HL-60 (cell line): ENCODE measurements at regions not wholly inside any gene's neighbourhood (a gene's known extent, or its start where the extent isn't known, plus 50 kb on each side); places are given as distances from the start of the nearest gene placed in this dataset.

Source experiments
- DNase-seq, 2 experiments: peaks; one replicate each; pipeline ENCODE4 v3.0.0-alpha.2; 2010 to 2020; ENCODE audit warnings: low read depth in 1 of 2, low spot score in 1 of 2
- H3K27ac ChIP-seq: fragments of 250-450 bp; sonication (Bioruptor Pico); replicated peaks from 2 replicates; pipeline ENCODE4 v1.5.1; 2020; ENCODE audit warnings: mild to moderate bottlenecking, moderate library complexity
- H3K27me3 ChIP-seq: fragments of 250-450 bp; sonication (Bioruptor Pico); 2 replicates; pipeline ENCODE4 v1.5.1; 2021; ENCODE audit warnings: mild to moderate bottlenecking, moderate library complexity; ENCODE audit not compliant: insufficient read depth, poor library complexity, severe bottlenecking
- H3K4me3 ChIP-seq: replicated peaks from 2 replicates; pipeline ENCODE4 v1.5.1; 2011; ENCODE audit warnings: mild to moderate bottlenecking, control low read depth, low read length; ENCODE audit not compliant: insufficient read depth
- GABPA ChIP-seq: IDR thresholded peaks from 2 replicates; pipeline ENCODE4 v1.6.1; 2012; ENCODE audit warnings: low read depth
- POLR2AphosphoS5 ChIP-seq: IDR thresholded peaks from 2 replicates; pipeline ENCODE4 v1.6.1; 2012; ENCODE audit warnings: low read depth
- REST ChIP-seq: IDR thresholded peaks from 2 replicates; pipeline ENCODE4 v1.6.1; 2012; ENCODE audit warnings: low read depth; ENCODE audit not compliant: insufficient replicate concordance
- SPI1 ChIP-seq: IDR thresholded peaks from 2 replicates; pipeline ENCODE4 v1.6.1; 2012; ENCODE audit warnings: low read depth, mild to moderate bottlenecking, borderline replicate concordance
- TF ChIP-seq, protein P1 (sequence below): IDR thresholded peaks from one replicate; pipeline ENCODE4 v1.5.1; 2011; ENCODE audit warnings: low read length, control low read depth, inconsistent platforms; ENCODE audit not compliant: insufficient read depth

GRCh38 chr5:175214152-175214551, 229.8 kb downstream of the DRD1 start:
- Histone ChIP-seq H3K27ac (no peak overlapping the region), H3K4me3 (no peak overlapping the region), H3K27me3 (no peaks in the 10 kb centered on the region)
- TF ChIP-seq GABPA (no peak), REST (no peak), SPI1 (no peak), POLR2AphosphoS5 (no peak)
- TF ChIP-seq, protein P1, sequence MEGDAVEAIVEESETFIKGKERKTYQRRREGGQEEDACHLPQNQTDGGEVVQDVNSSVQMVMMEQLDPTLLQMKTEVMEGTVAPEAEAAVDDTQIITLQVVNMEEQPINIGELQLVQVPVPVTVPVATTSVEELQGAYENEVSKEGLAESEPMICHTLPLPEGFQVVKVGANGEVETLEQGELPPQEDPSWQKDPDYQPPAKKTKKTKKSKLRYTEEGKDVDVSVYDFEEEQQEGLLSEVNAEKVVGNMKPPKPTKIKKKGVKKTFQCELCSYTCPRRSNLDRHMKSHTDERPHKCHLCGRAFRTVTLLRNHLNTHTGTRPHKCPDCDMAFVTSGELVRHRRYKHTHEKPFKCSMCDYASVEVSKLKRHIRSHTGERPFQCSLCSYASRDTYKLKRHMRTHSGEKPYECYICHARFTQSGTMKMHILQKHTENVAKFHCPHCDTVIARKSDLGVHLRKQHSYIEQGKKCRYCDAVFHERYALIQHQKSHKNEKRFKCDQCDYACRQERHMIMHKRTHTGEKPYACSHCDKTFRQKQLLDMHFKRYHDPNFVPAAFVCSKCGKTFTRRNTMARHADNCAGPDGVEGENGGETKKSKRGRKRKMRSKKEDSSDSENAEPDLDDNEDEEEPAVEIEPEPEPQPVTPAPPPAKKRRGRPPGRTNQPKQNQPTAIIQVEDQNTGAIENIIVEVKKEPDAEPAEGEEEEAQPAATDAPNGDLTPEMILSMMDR = no peak
- no peak for DNase-seq

DNA sequence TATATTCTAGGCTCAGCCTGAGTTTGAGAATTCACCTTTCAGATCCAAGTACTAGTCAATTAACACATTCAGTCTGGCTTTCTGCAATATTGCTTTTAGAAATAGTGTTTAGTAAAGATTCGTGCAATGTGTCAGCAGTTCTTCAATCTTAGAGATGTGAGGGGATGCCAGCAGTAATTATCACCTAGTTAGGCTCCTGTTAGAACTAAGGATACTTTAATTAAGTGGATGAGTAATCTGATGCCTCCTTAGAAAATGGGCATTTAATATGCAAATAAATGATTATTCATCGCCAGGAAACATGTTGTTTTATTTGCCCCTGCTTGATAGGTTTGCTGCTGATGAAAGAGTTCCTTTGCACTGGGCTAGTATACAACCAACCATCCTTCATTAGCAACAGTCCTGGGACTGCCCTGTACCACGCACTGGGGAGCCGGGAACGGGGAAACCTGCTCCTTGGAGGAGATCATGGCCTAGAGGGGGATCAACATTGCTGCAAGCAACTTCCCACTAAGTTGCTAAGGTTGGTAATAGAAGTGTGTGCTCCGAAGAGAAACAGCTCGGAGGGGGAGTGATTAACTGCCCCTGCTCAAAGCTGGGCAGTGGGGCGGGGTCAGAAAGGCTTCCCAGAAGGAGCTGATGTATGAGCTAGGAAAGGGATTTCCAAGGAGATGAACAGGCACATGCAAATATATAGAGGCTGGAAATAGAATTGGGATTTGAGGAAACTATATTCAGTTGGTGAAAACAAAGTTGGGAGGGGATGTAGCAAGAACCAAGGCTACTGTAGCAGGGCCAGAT, 231.8 kb downstream of the DRD1 start:
- TF ChIP-seq, protein P1 = no peak
- TF ChIP-seq GABPA (no peak), REST (no peak), SPI1 (no peak), POLR2AphosphoS5 (no peak)
- no peak overlapping the region for H3K27ac ChIP-seq
- H3K27me3 ChIP-seq = no peaks in the 10 kb centered on the region
- H3K4me3 ChIP-seq = no peak overlapping the region
- DNase-seq = no peak

DNA sequence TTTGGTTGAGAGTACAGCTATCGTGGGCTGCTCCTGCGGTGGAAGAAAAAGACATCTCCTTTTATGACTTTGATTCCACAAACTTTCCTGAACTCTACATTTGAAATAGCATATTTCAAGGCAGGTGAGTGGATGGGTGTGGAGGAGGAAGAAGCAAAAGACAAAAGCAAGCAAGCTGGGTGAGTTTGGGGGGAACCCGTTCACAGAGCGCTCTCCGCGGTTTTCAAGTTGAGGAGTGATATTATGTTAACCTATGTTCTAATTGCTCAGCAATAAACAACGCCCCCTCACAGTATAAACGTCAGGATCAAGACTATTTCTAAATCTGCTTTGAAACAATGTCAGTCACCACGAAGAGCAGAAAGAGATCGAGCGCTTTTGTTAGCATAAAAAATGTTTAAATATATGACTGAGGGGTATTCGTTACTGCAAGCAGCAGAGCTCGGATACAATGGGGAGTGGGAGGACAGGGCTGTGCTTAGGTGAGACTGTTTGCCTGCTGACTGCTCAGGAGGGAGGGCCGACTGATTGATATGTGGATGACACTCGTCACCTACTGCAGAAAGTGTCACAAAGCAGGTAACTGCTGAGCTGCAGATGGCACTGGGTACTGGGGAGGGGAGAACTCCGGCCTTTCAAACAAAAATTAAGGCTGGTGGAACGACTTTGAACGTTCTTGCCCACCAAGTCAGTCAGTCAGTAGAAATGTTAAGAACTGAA, 236.5 kb downstream of the DRD1 start:
- no peaks in the 10 kb centered on the region for H3K27me3 ChIP-seq
- DNase-seq = no peak
- TF ChIP-seq, protein P1 = no peak
- no peak for TF ChIP-seq REST
- no peak for TF ChIP-seq GABPA
- TF ChIP-seq SPI1 = no peak
- no peak for TF ChIP-seq POLR2AphosphoS5

More for the DNA sequence above, 236.5 kb downstream of the DRD1 start:
- no peak overlapping the region for H3K4me3 ChIP-seq
- no peak overlapping the region for H3K27ac ChIP-seq
